H1 (cell line): ENCODE measurements at regions not wholly inside any gene's neighbourhood (a gene's known extent, or its start where the extent isn't known, plus 50 kb on each side); places are given as distances from the start of the nearest gene placed in this dataset.

ENCODE experiments used
- BACH1 ChIP-seq: IDR thresholded peaks from 2 replicates; pipeline ENCODE4 v1.6.1; 2012; ENCODE audit warnings: low read length, improper control_type of control experiment
- BCL11A ChIP-seq, 2 experiments: IDR thresholded peaks; one replicate each; pipeline ENCODE4 v1.6.1; 2011; ENCODE audit warnings: low read depth in 2 of 2, low read length in 2 of 2, mild to moderate bottlenecking in 2 of 2
- SIX5 ChIP-seq: IDR thresholded peaks from 2 replicates; pipeline ENCODE4 v1.6.1; 2011; ENCODE audit warnings: mild to moderate bottlenecking, low read depth, low read length

DNA sequence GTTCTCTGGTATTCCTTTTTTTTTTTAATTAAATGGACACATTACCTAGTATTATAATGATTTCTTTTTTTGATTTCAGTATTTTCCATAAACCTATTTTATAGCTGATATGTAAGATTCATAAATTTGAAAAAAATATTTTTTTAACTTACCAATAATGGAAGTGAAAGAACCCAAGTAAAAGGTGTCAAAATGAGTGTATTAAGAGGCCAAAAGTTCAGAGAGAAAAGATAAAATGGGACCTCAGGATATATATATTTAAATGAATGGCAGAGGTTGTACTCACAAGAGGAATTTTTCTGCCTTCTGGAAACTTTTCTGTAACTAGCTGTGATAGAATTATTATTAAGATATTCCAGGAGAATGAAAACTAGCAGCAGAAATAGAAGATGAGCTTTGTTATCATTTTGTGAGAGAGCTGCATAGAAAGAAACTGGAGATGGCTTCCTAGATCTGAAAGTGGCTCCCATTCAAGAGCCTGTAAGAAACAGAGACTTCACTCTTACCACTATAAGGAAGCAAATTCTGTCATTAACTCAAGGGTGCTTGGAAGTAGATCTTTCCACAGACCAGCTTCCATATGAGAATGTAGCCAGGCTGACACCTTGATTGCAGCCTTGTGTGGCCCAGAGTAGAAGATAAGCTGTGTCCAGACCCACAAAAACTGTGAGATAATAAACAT lies 91.7 kb downstream of the MRPS30 start (continued):
- no peak for TF ChIP-seq BCL11A (IDR thresholded peaks at IDR 0.05; ENCODE audit: low read depth in 2 of 2, low read length in 2 of 2)
- TF ChIP-seq BACH1, result no peak
- TF ChIP-seq SIX5, result no peak
